GM12878 (cell line): ENCODE measurements at regions not wholly inside any gene's neighbourhood (a gene's known extent, or its start where the extent isn't known, plus 50 kb on each side); places are given as distances from the start of the nearest gene placed in this dataset.

ENCODE experiments used
- BACH1 ChIP-seq: fragments of 450-650 bp; IDR thresholded peaks from 2 replicates; pipeline ENCODE4 v1.6.1; 2017; ENCODE audit warnings: mild to moderate bottlenecking, borderline replicate concordance
- BRCA1 ChIP-seq: IDR thresholded peaks from 2 replicates; pipeline ENCODE4 v1.6.1; 2011; ENCODE audit warnings: low read depth, low read length, improper control_type of control experiment
- HCFC1 ChIP-seq: fragments of 150-350 bp; IDR thresholded peaks from 2 replicates; pipeline ENCODE4 v1.6.1; 2014; ENCODE audit warnings: low read length
- RAD21 ChIP-seq: IDR thresholded peaks from 2 replicates; pipeline ENCODE4 v1.6.1; 2011; ENCODE audit warnings: mild to moderate bottlenecking, low read depth, low read length, moderate library complexity; ENCODE audit not compliant: insufficient read depth
- SIN3A ChIP-seq: IDR thresholded peaks from 2 replicates; pipeline ENCODE4 v1.6.1; 2012; ENCODE audit warnings: low read depth, low read length, improper control_type of control experiment
- SREBF2 ChIP-seq: IDR thresholded peaks from 2 replicates; pipeline ENCODE4 v1.6.1; 2012; ENCODE audit warnings: mild to moderate bottlenecking, low read length
- TCF3 ChIP-seq: IDR thresholded peaks from 2 replicates; pipeline ENCODE4 v1.6.1; 2012; ENCODE audit warnings: low read depth, mild to moderate bottlenecking, low read length, borderline replicate concordance; ENCODE audit not compliant: insufficient read depth
- ZBED1 ChIP-seq: IDR thresholded peaks from 2 replicates; pipeline ENCODE4 v1.6.1; 2016; ENCODE audit warnings: borderline replicate concordance
- ZZZ3 ChIP-seq: IDR thresholded peaks from 2 replicates; pipeline ENCODE4 v1.6.1; 2011; ENCODE audit warnings: low read depth; ENCODE audit not compliant: control insufficient read depth, insufficient read length
- TF ChIP-seq, protein P1 (sequence below): fragments of 450-650 bp; IDR thresholded peaks from 2 replicates; pipeline ENCODE4 v1.6.1; 2016; ENCODE audit warnings: mild to moderate bottlenecking
- TF ChIP-seq, protein P2 (sequence below), 3 experiments: IDR thresholded peaks in 2 of 3; conservative IDR thresholded peaks in 1 of 3; 2 replicates each; pipeline ENCODE4 v1.5.1; 2011; ENCODE audit warnings: low read depth in 3 of 3, low read length in 3 of 3, mild to moderate bottlenecking in 3 of 3, control low read depth in 2 of 3, moderate library complexity in 2 of 3, inconsistent platforms in 1 of 3, mixed read lengths in 1 of 3; ENCODE audit not compliant: control insufficient read depth in 2 of 3, insufficient read depth in 1 of 3; ENCODE audit errors: extremely low read depth in 1 of 3
- TF ChIP-seq, protein P3 (sequence below): IDR thresholded peaks from 2 replicates; pipeline ENCODE4 v1.6.1; 2012; ENCODE audit warnings: mild to moderate bottlenecking, low read depth, low read length
- TF ChIP-seq, protein P4 (sequence below): IDR thresholded peaks from 2 replicates; pipeline ENCODE4 v1.6.1; 2011; ENCODE audit warnings: low read depth, mild to moderate bottlenecking, low read length, moderate library complexity, borderline replicate concordance; ENCODE audit errors: extremely low read depth

DNA sequence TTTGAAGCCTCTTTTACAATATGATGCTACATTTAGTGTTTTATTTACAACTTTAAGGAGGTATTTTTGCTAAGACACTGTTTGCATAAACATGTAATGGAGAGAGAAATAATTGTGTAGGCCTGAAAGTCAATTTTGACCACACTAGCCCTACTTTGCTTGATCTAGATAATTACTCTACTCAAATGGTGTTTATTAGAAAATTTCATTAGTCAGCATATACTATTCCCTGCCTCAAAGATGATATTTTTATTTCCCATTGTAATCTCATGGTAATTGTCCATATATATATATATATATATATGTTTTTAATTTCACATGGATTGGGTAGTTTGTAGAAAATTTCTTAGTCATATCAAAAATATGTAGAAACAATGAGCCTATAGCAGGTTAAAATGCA lies 632.2 kb downstream of the SATB2 start:
- TF ChIP-seq ZBED1 (no peak), BRCA1 (no peak), RAD21 (no peak), TCF3 (no peak), BACH1 (no peak), SREBF2 (no peak), HCFC1 (no peak), ZZZ3 (no peak), SIN3A (no peak)
- TF ChIP-seq, protein P1, sequence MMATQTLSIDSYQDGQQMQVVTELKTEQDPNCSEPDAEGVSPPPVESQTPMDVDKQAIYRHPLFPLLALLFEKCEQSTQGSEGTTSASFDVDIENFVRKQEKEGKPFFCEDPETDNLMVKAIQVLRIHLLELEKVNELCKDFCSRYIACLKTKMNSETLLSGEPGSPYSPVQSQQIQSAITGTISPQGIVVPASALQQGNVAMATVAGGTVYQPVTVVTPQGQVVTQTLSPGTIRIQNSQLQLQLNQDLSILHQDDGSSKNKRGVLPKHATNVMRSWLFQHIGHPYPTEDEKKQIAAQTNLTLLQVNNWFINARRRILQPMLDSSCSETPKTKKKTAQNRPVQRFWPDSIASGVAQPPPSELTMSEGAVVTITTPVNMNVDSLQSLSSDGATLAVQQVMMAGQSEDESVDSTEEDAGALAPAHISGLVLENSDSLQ = no peak
- TF ChIP-seq, protein P2, sequence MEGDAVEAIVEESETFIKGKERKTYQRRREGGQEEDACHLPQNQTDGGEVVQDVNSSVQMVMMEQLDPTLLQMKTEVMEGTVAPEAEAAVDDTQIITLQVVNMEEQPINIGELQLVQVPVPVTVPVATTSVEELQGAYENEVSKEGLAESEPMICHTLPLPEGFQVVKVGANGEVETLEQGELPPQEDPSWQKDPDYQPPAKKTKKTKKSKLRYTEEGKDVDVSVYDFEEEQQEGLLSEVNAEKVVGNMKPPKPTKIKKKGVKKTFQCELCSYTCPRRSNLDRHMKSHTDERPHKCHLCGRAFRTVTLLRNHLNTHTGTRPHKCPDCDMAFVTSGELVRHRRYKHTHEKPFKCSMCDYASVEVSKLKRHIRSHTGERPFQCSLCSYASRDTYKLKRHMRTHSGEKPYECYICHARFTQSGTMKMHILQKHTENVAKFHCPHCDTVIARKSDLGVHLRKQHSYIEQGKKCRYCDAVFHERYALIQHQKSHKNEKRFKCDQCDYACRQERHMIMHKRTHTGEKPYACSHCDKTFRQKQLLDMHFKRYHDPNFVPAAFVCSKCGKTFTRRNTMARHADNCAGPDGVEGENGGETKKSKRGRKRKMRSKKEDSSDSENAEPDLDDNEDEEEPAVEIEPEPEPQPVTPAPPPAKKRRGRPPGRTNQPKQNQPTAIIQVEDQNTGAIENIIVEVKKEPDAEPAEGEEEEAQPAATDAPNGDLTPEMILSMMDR (IDR thresholded peaks at IDR 0.05 in 2 of 3, conservative IDR thresholded peaks at IDR 0.05 in 1 of 3; ENCODE audit: control insufficient read depth in 2 of 3, extremely low read depth in 1 of 3, insufficient read depth in 1 of 3, low read depth in 3 of 3, low read length in 3 of 3) = no peak
- TF ChIP-seq, protein P3, sequence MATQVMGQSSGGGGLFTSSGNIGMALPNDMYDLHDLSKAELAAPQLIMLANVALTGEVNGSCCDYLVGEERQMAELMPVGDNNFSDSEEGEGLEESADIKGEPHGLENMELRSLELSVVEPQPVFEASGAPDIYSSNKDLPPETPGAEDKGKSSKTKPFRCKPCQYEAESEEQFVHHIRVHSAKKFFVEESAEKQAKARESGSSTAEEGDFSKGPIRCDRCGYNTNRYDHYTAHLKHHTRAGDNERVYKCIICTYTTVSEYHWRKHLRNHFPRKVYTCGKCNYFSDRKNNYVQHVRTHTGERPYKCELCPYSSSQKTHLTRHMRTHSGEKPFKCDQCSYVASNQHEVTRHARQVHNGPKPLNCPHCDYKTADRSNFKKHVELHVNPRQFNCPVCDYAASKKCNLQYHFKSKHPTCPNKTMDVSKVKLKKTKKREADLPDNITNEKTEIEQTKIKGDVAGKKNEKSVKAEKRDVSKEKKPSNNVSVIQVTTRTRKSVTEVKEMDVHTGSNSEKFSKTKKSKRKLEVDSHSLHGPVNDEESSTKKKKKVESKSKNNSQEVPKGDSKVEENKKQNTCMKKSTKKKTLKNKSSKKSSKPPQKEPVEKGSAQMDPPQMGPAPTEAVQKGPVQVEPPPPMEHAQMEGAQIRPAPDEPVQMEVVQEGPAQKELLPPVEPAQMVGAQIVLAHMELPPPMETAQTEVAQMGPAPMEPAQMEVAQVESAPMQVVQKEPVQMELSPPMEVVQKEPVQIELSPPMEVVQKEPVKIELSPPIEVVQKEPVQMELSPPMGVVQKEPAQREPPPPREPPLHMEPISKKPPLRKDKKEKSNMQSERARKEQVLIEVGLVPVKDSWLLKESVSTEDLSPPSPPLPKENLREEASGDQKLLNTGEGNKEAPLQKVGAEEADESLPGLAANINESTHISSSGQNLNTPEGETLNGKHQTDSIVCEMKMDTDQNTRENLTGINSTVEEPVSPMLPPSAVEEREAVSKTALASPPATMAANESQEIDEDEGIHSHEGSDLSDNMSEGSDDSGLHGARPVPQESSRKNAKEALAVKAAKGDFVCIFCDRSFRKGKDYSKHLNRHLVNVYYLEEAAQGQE = no peak
- TF ChIP-seq, protein P4, sequence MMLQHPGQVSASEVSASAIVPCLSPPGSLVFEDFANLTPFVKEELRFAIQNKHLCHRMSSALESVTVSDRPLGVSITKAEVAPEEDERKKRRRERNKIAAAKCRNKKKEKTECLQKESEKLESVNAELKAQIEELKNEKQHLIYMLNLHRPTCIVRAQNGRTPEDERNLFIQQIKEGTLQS = no peak
